ENCODE measurements at regions not wholly inside any gene's neighbourhood (a gene's known extent, or its start where the extent isn't known, plus 50 kb on each side); places are given as distances from the start of the nearest gene placed in this dataset.

DNA sequence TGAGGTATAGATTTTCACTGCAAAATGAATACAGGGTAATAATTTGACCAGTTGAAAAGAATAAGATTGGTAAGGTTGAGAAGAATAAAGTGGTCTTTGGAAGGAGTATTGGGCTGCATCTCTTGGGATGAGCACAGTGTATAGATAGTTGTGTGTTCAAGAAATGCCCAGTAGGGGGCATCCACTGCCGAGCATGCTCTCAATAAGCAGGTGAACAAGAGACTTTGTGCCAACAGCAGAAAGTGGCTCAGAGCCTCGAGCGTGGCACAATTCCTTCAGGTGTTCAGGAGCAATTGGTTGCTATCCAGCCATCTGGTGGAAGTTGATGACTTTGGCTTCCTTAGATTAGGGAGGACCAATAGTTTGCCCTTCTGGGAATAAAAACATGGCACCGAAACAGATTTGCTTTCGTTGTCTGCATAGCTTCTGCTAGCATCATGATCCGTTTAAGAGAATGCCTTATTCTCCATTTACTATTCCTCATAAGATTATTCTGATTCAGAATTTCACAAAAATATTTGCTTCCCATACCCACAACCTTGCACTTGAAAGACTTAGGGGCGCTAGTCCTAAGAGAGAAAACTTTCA lies 258.1 kb upstream of the NEIL3 start:
- no peak for DNase-seq (ENCODE audit: low spot score)

GRCh38 chr4:177052211-177052934 lies 257.3 kb upstream of the NEIL3 start:
- DNase-seq (ENCODE audit: low spot score): no peak

- DNase-seq (ENCODE audit: low spot score): no peak
Measured at GRCh38 chr4:177057186-177057585, 252.5 kb upstream of the NEIL3 start.

DNA sequence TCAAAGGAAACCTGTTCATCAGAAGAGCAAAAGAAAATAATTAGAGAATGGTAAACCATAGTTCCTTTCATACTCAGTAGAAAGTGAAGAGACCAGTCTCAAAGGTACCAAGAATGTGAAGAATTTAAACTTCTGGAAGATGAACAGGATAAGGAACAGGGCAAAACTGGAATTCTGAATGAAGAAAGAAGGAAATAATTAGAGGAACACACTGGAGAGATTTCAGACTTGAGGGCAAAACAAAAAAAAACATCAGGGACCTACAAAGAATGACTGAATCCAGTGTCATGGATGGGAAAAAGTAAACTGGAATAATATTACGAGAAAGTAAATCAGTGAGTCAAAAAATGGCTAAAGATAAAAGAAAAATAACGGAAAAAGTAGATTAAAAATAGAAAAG lies 245.6 kb upstream of the NEIL3 start:
- DNase-seq (ENCODE audit: low spot score): no peak

DNA sequence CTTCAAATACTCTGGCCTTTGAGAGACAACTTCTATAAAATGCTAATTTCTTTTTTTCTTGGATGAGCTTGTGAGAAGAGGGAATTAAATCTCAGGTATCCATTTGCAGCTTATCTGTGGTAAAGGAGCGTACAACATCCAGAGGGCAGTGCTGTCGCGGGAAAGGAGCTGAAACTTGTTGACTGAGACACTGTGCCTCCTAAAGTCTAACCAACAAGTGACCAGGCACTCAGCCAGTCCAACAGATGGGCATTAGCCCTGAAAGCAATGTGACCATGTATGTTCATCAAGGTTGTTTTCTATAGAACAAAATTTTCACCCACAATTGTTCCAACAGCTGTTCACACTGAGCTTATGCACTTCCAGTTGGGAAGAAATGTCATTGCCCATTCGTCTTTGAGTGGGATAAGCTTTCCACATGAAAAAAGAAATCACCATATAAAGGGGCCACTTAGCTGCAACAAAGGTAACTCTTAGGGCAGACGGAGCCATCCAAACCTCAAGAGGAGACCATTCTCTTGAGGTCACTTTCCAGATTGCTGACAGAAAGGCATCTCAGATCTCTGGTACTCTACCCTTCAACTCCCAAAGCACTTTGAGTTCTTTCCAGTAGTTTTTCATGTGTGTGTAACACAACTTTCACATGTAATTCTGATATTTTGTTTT lies 244.8 kb upstream of the NEIL3 start:
- no peak for DNase-seq (ENCODE audit: low spot score)

- no peak for DNase-seq (ENCODE audit: low spot score)
Measured at GRCh38 chr4:177066746-177067145, 242.9 kb upstream of the NEIL3 start.

- DNase-seq (ENCODE audit: low spot score): no peak
Measured at GRCh38 chr4:177070533-177071058, 239.1 kb upstream of the NEIL3 start.

GRCh38 chr4:177077095-177077971 lies 232.3 kb upstream of the NEIL3 start:
- no peak for DNase-seq (ENCODE audit: low spot score)

DNA sequence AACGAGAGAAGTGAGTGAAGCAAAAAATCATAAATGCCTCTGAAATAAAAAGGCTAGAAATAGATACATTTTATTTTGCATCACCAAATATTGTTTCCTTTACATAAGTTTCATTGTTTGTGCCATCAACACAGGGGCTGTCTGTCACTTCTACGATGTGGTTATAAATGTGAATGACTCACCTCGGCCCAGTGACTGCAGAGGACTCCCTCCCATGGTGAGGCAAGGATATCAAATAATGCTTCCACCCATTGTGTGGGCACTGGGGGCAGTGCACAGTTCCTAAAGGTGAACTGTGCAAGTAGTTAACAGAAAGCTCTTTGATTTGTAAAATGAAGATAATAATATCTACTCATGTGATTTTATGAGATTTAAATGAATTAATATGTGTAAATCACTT lies 230.3 kb upstream of the NEIL3 start:
- no peak for DNase-seq (ENCODE audit: low spot score)

DNA sequence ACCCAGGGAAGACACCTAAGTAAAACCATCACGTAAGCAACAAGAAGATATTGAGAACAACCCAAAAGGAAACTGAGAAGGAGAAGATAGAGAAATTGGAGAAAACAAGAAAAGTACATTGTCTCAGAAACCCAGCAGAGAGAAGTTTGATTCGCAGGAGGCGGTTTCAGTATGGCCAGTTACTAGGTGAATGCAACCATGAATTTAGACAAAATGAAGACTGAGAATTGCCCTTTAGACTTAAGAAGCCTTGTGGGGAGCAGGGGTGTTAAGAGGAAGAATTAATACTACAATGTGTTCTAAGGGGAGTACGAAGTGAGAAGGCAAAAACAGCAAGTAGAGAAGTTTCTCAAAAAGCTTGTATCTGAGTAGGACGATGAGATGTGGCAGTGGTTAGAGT lies 229.3 kb upstream of the NEIL3 start:
- DNase-seq (ENCODE audit: low spot score): no peak

DNA sequence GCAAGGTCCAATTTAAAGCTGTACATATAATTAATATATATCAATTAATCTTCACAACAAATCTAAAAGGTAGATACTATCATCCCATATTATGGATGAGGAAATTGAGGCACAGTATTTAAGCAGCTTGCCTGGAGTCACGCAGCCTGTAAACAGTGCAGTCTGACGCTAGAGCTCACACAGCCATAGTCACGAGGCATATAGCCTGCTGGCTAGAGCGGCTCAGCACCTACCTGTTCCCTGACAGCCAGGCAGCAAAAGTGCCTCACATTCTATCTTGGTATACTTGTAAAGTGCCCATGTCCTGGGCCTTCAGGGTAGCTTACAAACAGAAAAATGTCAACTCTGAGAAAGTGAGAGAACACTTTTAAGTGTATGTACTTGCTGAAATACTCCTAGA lies 222.6 kb upstream of the NEIL3 start:
- DNase-seq (ENCODE audit: low spot score): no peak

- DNase-seq (ENCODE audit: low spot score): no peak
Measured at GRCh38 chr4:177087499-177087898, 222.2 kb upstream of the NEIL3 start.

GRCh38 chr4:177091515-177091914 lies 218.2 kb upstream of the NEIL3 start:
- no peak for DNase-seq (ENCODE audit: low spot score)

DNA sequence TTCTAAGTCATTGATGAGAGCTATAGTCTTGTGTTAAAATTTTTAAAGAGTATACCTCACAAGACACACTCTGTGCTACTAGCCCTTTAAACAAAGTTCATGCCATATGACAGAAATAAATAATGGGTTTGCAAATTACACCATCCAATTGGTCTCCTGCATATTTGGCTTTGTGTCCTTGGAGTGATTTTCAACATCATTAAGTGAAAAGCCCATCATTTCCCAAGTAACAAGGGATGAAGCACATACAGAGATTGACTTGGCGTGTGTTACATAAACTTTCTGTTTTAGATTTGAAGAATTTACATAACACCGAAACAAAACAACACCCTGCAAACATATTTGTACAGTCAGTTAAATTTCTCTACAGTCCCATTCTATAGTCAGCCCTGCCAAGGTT lies 216.9 kb upstream of the NEIL3 start:
- no peak for DNase-seq (ENCODE audit: low spot score)

- DNase-seq (ENCODE audit: low spot score): no peak
Measured at GRCh38 chr4:177093964-177094363, 215.7 kb upstream of the NEIL3 start.

GRCh38 chr4:177097291-177097690 lies 212.4 kb upstream of the NEIL3 start:
- DNase-seq (ENCODE audit: low spot score): no peak

DNA sequence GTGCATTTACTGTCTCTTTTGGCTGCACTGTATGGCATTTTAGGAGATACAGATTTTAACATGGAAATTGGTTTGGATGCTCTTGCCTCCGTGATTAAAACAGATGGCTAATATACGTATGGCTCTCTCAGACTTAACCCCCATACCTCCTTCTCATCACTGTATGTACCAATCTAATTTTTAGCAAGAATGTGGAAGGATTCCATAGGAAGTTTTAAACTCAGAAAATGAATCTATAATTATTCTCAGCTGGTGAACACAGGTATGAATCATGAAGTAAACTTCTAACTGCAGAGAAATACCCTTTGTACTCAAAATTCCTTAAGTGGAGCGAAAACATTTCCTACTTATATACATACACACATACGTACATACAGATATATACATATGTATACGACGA lies 210.5 kb upstream of the NEIL3 start:
- DNase-seq (ENCODE audit: low spot score): no peak

DNA sequence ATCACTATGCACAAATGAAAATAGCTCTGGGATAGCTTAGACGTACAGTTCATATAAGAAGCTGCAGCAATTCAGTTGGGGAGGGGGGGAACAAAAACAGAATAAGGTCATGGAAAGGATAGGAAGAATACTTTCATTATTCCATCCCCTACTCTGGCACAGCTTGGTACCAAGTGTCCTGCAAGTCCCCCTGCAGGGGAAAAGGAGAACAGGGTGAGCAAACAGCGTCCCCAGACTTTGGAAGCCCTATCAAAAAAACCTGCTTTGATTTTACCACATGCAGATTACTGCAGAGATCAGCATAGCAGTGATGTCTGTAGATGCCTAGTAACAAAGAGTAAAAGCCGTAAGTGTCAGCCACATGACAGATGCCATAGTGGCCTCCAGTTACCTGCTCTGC lies 209.4 kb upstream of the NEIL3 start:
- no peak for DNase-seq (ENCODE audit: low spot score)

GRCh38 chr4:177103619-177104018 lies 206.1 kb upstream of the NEIL3 start:
- no peak for DNase-seq (ENCODE audit: low spot score)

DNA sequence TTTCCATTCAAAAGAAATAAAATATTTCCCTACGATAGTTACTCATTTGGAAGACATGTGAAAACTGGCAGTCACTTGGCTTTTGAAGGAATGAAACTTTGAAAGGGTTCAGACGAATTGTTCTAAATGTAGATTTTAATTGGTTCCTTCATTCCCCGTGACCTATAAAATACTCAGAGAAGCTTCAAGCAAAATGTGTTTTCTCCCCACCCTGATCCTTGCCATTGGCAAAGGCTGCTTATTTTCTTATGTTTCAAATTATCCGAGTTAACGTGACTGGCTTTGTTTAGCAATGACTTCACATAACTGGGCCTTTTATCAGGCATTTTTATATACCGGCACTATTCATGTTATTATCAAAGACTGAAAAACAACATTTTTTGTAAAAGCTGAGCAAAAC lies 204.1 kb upstream of the NEIL3 start:
- no peak for DNase-seq (ENCODE audit: low spot score)

- DNase-seq (ENCODE audit: low spot score): no peak
Measured at GRCh38 chr4:177107288-177107921, 202.3 kb upstream of the NEIL3 start.

GRCh38 chr4:177108708-177109107 lies 201.0 kb upstream of the NEIL3 start:
- no peak for DNase-seq (ENCODE audit: low spot score)
